CD4-positive, alpha-beta T cell treated with Interleukin-4 for 4 hours (primary cell): ENCODE measurements at regions not wholly inside any gene's neighbourhood (a gene's known extent, or its start where the extent isn't known, plus 50 kb on each side); places are given as distances from the start of the nearest gene placed in this dataset.

Experiments
- DNase-seq: peaks from one replicate; pipeline ENCODE4 v3.0.0-alpha.2; 2020

- DNase-seq: no peak
These were observed 697.0 kb upstream of the RGMB start for GRCh38 chr5:98076501-98076900.

- no peak for DNase-seq
These were observed 687.9 kb upstream of the RGMB start for GRCh38 chr5:98085593-98085992.

GRCh38 chr5:98095072-98095471 is 678.4 kb upstream of the RGMB start:
- DNase-seq: no peak

- DNase-seq: no peak
These were observed 677.3 kb upstream of the RGMB start for GRCh38 chr5:98096155-98096554.

- no peak for DNase-seq
These were observed 673.9 kb upstream of the RGMB start for GRCh38 chr5:98099448-98100105.

- DNase-seq: no peak
These were observed 672.3 kb upstream of the RGMB start for GRCh38 chr5:98101131-98101530.

- no peak for DNase-seq
These were observed 670.5 kb upstream of the RGMB start for GRCh38 chr5:98102936-98103335.

GRCh38 chr5:98103807-98104206 is 669.7 kb upstream of the RGMB start:
- DNase-seq: no peak

- no peak for DNase-seq
These were observed 668.8 kb upstream of the RGMB start for GRCh38 chr5:98104454-98105188.

- no peak for DNase-seq
These were observed 667.8 kb upstream of the RGMB start for GRCh38 chr5:98105681-98106080.

- no peak for DNase-seq
These were observed 667.1 kb upstream of the RGMB start for GRCh38 chr5:98106116-98107031.

- no peak for DNase-seq
These were observed 665.0 kb upstream of the RGMB start for GRCh38 chr5:98108497-98108896.

- no peak for DNase-seq
These were observed 663.9 kb upstream of the RGMB start for GRCh38 chr5:98109561-98110006.

- DNase-seq: no peak
These were observed 663.2 kb upstream of the RGMB start for GRCh38 chr5:98110282-98110691.

- DNase-seq: no peak
These were observed 662.7 kb upstream of the RGMB start for GRCh38 chr5:98110791-98111190.

- no peak for DNase-seq
These were observed 661.8 kb upstream of the RGMB start for GRCh38 chr5:98111686-98112085.

- no peak for DNase-seq
These were observed 652.2 kb upstream of the RGMB start for GRCh38 chr5:98121036-98121936.

- DNase-seq: no peak
These were observed 645.2 kb upstream of the RGMB start for GRCh38 chr5:98128271-98128670.

- no peak for DNase-seq
These were observed 644.6 kb upstream of the RGMB start for GRCh38 chr5:98128846-98129245.

GRCh38 chr5:98130261-98131035 is 643.0 kb upstream of the RGMB start:
- no peak for DNase-seq

- DNase-seq: no peak
These were observed 629.3 kb upstream of the RGMB start for GRCh38 chr5:98144116-98144515.

- DNase-seq: no peak
These were observed 628.8 kb upstream of the RGMB start for GRCh38 chr5:98144710-98145109.
